GM23338 (cell line): ENCODE measurements at regions not wholly inside any gene's neighbourhood (a gene's known extent, or its start where the extent isn't known, plus 50 kb on each side); places are given as distances from the start of the nearest gene placed in this dataset.

Experiments
- CTCF ChIP-seq, 2 experiments: fragments of 200-600 bp in 1 of 2; sonication (generic) in 1 of 2; conservative IDR thresholded peaks; 2 replicates each; pipeline versions ENCODE4 v1.5.1 to v1.6.1; 2016 to 2017; ENCODE audit warnings: antibody characterized with exemption in 2 of 2, low read depth in 2 of 2, mild to moderate bottlenecking in 2 of 2, moderate library complexity in 1 of 2
- EZH2phosphoT487 ChIP-seq: fragments of 200-600 bp; sonication (generic); IDR thresholded peaks from one replicate; pipeline ENCODE4 v1.8.1; 2018; ENCODE audit warnings: antibody characterized with exemption; ENCODE audit not compliant: unreplicated experiment

- TF ChIP-seq CTCF (conservative IDR thresholded peaks at IDR 0.05; ENCODE audit: low read depth in 2 of 2) = no peak
- no peak for TF ChIP-seq EZH2phosphoT487
These were observed 312.5 kb upstream of the OBI1 start for GRCh38 chr13:78971355-78972025.
